ENCODE measurements at regions not wholly inside any gene's neighbourhood (a gene's known extent, or its start where the extent isn't known, plus 50 kb on each side); places are given as distances from the start of the nearest gene placed in this dataset.
"Not testable (repeated sequence)": the region's sequence is repeated elsewhere in the genome, so short reads cannot be mapped to it uniquely, and the experiment has no call there.

- no peaks in the 10 kb centered on the region for H3K9me2 ChIP-seq (ENCODE audit: insufficient read depth, low read length)
- H3K79me2 ChIP-seq (replicated peaks; ENCODE audit: insufficient read depth, low read length), result no peaks in the 10 kb centered on the region
- no peaks in the 10 kb centered on the region for H3K9me3 ChIP-seq (ENCODE audit: low read length)
- no peak overlapping the region for H3K4me3 ChIP-seq (ENCODE audit: low read length)
- no peak for TF ChIP-seq TAF1 (IDR thresholded peaks at IDR 0.05; ENCODE audit: low read depth)
- TF ChIP-seq RAD21 (conservative IDR thresholded peaks at IDR 0.05), result no peak
- TF ChIP-seq EP300 (conservative IDR thresholded peaks at IDR 0.05; ENCODE audit: poor library complexity, severe bottlenecking), result no peak
- no peak for TF ChIP-seq EZH2 (IDR thresholded peaks at IDR 0.05; ENCODE audit: borderline replicate concordance, insufficient read depth, low read length, poor library complexity, severe bottlenecking)
- TF ChIP-seq, protein P1, sequence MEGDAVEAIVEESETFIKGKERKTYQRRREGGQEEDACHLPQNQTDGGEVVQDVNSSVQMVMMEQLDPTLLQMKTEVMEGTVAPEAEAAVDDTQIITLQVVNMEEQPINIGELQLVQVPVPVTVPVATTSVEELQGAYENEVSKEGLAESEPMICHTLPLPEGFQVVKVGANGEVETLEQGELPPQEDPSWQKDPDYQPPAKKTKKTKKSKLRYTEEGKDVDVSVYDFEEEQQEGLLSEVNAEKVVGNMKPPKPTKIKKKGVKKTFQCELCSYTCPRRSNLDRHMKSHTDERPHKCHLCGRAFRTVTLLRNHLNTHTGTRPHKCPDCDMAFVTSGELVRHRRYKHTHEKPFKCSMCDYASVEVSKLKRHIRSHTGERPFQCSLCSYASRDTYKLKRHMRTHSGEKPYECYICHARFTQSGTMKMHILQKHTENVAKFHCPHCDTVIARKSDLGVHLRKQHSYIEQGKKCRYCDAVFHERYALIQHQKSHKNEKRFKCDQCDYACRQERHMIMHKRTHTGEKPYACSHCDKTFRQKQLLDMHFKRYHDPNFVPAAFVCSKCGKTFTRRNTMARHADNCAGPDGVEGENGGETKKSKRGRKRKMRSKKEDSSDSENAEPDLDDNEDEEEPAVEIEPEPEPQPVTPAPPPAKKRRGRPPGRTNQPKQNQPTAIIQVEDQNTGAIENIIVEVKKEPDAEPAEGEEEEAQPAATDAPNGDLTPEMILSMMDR (IDR thresholded peaks at IDR 0.05; ENCODE audit: poor library complexity, severe bottlenecking), result no peak
- TF ChIP-seq, protein P2, sequence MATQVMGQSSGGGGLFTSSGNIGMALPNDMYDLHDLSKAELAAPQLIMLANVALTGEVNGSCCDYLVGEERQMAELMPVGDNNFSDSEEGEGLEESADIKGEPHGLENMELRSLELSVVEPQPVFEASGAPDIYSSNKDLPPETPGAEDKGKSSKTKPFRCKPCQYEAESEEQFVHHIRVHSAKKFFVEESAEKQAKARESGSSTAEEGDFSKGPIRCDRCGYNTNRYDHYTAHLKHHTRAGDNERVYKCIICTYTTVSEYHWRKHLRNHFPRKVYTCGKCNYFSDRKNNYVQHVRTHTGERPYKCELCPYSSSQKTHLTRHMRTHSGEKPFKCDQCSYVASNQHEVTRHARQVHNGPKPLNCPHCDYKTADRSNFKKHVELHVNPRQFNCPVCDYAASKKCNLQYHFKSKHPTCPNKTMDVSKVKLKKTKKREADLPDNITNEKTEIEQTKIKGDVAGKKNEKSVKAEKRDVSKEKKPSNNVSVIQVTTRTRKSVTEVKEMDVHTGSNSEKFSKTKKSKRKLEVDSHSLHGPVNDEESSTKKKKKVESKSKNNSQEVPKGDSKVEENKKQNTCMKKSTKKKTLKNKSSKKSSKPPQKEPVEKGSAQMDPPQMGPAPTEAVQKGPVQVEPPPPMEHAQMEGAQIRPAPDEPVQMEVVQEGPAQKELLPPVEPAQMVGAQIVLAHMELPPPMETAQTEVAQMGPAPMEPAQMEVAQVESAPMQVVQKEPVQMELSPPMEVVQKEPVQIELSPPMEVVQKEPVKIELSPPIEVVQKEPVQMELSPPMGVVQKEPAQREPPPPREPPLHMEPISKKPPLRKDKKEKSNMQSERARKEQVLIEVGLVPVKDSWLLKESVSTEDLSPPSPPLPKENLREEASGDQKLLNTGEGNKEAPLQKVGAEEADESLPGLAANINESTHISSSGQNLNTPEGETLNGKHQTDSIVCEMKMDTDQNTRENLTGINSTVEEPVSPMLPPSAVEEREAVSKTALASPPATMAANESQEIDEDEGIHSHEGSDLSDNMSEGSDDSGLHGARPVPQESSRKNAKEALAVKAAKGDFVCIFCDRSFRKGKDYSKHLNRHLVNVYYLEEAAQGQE (IDR thresholded peaks at IDR 0.05; ENCODE audit: borderline replicate concordance), result no peak
- TF ChIP-seq SMC3 (conservative IDR thresholded peaks at IDR 0.05; ENCODE audit: poor library complexity), result no peak
- TF ChIP-seq POLR2AphosphoS5 (IDR thresholded peaks at IDR 0.05), result no peak
- TF ChIP-seq MXI1 (conservative IDR thresholded peaks at IDR 0.05; ENCODE audit: poor library complexity, severe bottlenecking), result no peak
- H3K27ac ChIP-seq (ENCODE audit: low read length), result no peak overlapping the region
- H4K20me1 ChIP-seq (ENCODE audit: insufficient read depth), result no peaks in the 10 kb centered on the region
- no peak overlapping the region for H3K4me2 ChIP-seq (ENCODE audit: low read length)
- no peaks in the 10 kb centered on the region for H3K36me3 ChIP-seq (ENCODE audit: insufficient read depth, low read length)
- H3F3A ChIP-seq (ENCODE audit: insufficient read depth, low read length, poor library complexity, severe bottlenecking), result no peaks in the 10 kb centered on the region
- H3K9ac ChIP-seq (ENCODE audit: low read length), result no peak overlapping the region
- H3K27me3 ChIP-seq (ENCODE audit: insufficient read depth, low read depth, low read length), result no peaks in the 10 kb centered on the region
- no peak overlapping the region for H2AFZ ChIP-seq (ENCODE audit: low read depth, low read length)
These were observed 1098.2 kb downstream of the ZPLD1 start for GRCh38 chr3:103532986-103533385.

DNA sequence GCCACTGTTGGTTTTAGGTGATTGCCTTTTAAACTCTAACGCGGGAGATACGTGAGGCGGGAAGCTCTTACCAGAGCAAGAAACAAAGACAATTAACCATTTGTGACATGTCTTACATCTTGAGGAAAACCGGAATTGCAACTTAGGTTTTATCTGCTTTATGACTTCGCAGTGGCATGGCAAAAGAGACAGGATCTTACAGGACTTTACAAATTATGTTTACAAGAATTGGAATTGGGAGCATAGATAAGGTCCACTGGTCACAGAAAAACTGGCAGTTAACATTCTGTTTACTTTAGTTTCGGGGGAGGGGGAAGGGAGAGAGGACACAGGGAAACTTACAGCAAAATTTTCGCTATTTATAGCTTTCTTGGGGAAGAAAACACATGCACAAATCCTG lies 1119.6 kb downstream of the ZPLD1 start:
- TF ChIP-seq SMC3 (conservative IDR thresholded peaks at IDR 0.05; ENCODE audit: poor library complexity) (no peak), TAF1 (IDR thresholded peaks at IDR 0.05; ENCODE audit: low read depth) (no peak), EP300 (conservative IDR thresholded peaks at IDR 0.05; ENCODE audit: poor library complexity, severe bottlenecking) (no peak), POLR2AphosphoS5 (IDR thresholded peaks at IDR 0.05) (no peak), MXI1 (conservative IDR thresholded peaks at IDR 0.05; ENCODE audit: poor library complexity, severe bottlenecking) (no peak), EZH2 (IDR thresholded peaks at IDR 0.05; ENCODE audit: borderline replicate concordance, insufficient read depth, low read length, poor library complexity, severe bottlenecking) (no peak), RAD21 (conservative IDR thresholded peaks at IDR 0.05) (no peak)
- TF ChIP-seq, protein P1 (IDR thresholded peaks at IDR 0.05; ENCODE audit: poor library complexity, severe bottlenecking), result no peak
- TF ChIP-seq, protein P2 (IDR thresholded peaks at IDR 0.05; ENCODE audit: borderline replicate concordance), result no peak
- H3K27ac ChIP-seq (ENCODE audit: low read length), result no peak overlapping the region
- no peaks in the 10 kb centered on the region for H3K27me3 ChIP-seq (ENCODE audit: insufficient read depth, low read depth, low read length)
- no peaks in the 10 kb centered on the region for H3K9me3 ChIP-seq (ENCODE audit: low read length)
- no peak overlapping the region for H3K4me3 ChIP-seq (ENCODE audit: low read length)
- no peaks in the 10 kb centered on the region for H3F3A ChIP-seq (ENCODE audit: insufficient read depth, low read length, poor library complexity, severe bottlenecking)
- H3K36me3 ChIP-seq (ENCODE audit: insufficient read depth, low read length), result no peaks in the 10 kb centered on the region
- H3K9ac ChIP-seq (ENCODE audit: low read length), result no peak overlapping the region
- H3K4me2 ChIP-seq (ENCODE audit: low read length), result no peak overlapping the region
- H4K20me1 ChIP-seq (ENCODE audit: insufficient read depth), result no peaks in the 10 kb centered on the region
- no peaks in the 10 kb centered on the region for H3K9me2 ChIP-seq (ENCODE audit: insufficient read depth, low read length)
- H3K79me2 ChIP-seq (replicated peaks; ENCODE audit: insufficient read depth, low read length), result no peaks in the 10 kb centered on the region
- H2AFZ ChIP-seq (ENCODE audit: low read depth, low read length), result no peak overlapping the region

- not testable (repeated sequence) for H3K27me3 ChIP-seq (ENCODE audit: insufficient read depth, low read depth, low read length); H2AFZ ChIP-seq (ENCODE audit: low read depth, low read length); H3K9me2 ChIP-seq (ENCODE audit: insufficient read depth, low read length); H3K4me3 ChIP-seq (ENCODE audit: low read length); H3F3A ChIP-seq (ENCODE audit: insufficient read depth, low read length, poor library complexity, severe bottlenecking); H3K9ac ChIP-seq (ENCODE audit: low read length); H4K20me1 ChIP-seq (ENCODE audit: insufficient read depth); H3K79me2 ChIP-seq (replicated peaks; ENCODE audit: insufficient read depth, low read length); H3K36me3 ChIP-seq (ENCODE audit: insufficient read depth, low read length); H3K9me3 ChIP-seq (ENCODE audit: low read length); H3K4me2 ChIP-seq (ENCODE audit: low read length); H3K27ac ChIP-seq (ENCODE audit: low read length)
These were observed 1129.3 kb downstream of the ZPLD1 start for GRCh38 chr3:103564116-103564515.
